ENCODE measurements at regions not wholly inside any gene's neighbourhood (a gene's known extent, or its start where the extent isn't known, plus 50 kb on each side); places are given as distances from the start of the nearest gene placed in this dataset.

DNA sequence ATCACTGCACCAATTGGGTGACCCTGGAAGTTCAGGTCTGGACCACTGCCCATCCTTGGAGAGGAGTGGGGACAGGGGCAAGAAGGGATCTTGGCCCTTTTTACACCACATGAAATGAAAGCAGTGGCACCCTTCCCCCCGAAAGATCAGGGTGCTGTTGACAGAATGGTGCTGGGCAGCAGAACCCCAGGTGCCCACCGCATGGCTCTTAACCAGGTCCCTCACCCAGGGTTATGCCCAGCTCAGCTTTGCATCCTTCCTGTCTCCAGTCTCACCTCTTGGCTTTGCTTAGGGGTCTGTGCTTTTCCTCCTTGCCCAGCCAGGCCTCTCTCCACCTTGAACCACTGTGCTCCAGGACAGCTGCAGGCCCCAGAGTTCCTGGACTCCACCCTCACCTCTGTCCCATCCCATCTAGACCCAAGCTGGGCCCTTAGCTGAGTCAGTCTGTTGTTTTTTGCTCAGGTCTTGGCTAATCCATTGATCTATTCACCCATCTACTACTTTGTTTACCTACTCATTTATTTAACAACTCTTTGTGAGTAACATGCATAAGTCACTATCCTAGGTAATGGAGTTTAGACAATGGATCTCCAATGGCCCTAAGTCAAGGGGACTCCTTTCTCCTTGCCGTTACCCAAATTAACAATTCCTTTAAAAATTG lies 77.1 kb upstream of the PRR23E start:
- H4K20me1 ChIP-seq (ENCODE audit: low read depth, low read length), result no peaks in the 10 kb centered on the region
- H2AFZ ChIP-seq (ENCODE audit: low read depth, low read length, severe bottlenecking), result no peak overlapping the region
- no peaks in the 10 kb centered on the region for H3K9me2 ChIP-seq (replicated peaks; ENCODE audit: insufficient read depth, low read length)
- no peaks in the 10 kb centered on the region for H3K79me2 ChIP-seq (ENCODE audit: insufficient read depth, low read length)
- H3K4me2 ChIP-seq (ENCODE audit: low read depth, low read length, poor library complexity, severe bottlenecking), result no peak overlapping the region
- TF ChIP-seq, protein P1, sequence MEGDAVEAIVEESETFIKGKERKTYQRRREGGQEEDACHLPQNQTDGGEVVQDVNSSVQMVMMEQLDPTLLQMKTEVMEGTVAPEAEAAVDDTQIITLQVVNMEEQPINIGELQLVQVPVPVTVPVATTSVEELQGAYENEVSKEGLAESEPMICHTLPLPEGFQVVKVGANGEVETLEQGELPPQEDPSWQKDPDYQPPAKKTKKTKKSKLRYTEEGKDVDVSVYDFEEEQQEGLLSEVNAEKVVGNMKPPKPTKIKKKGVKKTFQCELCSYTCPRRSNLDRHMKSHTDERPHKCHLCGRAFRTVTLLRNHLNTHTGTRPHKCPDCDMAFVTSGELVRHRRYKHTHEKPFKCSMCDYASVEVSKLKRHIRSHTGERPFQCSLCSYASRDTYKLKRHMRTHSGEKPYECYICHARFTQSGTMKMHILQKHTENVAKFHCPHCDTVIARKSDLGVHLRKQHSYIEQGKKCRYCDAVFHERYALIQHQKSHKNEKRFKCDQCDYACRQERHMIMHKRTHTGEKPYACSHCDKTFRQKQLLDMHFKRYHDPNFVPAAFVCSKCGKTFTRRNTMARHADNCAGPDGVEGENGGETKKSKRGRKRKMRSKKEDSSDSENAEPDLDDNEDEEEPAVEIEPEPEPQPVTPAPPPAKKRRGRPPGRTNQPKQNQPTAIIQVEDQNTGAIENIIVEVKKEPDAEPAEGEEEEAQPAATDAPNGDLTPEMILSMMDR (IDR thresholded peaks at IDR 0.05; ENCODE audit: insufficient read depth, low read length, poor library complexity, severe bottlenecking), result no peak
- no peak for TF ChIP-seq EZH2phosphoT487 (conservative IDR thresholded peaks at IDR 0.05; ENCODE audit: low read length)
- H3K9ac ChIP-seq (ENCODE audit: low read length), result no peak overlapping the region
- H3F3A ChIP-seq (ENCODE audit: insufficient read depth), result no peaks in the 10 kb centered on the region
- H3K27ac ChIP-seq (ENCODE audit: low read depth, low read length), result no peak overlapping the region
- no peaks in the 10 kb centered on the region for H3K36me3 ChIP-seq (ENCODE audit: low read length)
- no peak overlapping the region for H3K4me3 ChIP-seq (ENCODE audit: insufficient read depth, low read length, poor library complexity, severe bottlenecking)
- no peaks in the 10 kb centered on the region for H3K27me3 ChIP-seq (ENCODE audit: low read length)
- peaks cover 17% of the 10 kb centered on the region for H3K9me3 ChIP-seq (ENCODE audit: insufficient read depth, low read length)

DNA sequence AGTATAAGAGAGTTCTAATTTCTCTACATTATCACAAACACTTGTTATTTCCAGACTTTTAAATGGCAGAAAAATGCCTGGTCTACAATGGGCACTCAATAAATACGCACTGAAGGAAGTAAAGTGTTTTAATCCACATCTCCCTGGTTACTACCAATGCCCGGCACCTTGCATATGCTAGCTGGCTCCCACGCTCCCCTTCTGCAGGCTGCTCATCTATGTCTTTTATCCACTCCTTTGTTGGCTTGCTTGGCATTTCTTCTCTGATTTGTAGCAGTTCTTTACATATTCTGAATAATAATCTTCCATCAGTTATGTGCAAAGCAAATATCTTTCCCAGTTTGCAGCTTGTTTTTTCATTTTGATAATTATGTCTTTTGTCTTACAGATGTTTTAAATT lies 74.6 kb upstream of the PRR23E start:
- Histone ChIP-seq H3K9me2 (replicated peaks; ENCODE audit: insufficient read depth, low read length) (no peaks in the 10 kb centered on the region), H2AFZ (ENCODE audit: low read depth, low read length, severe bottlenecking) (no peak overlapping the region), H3F3A (ENCODE audit: insufficient read depth) (no peaks in the 10 kb centered on the region), H3K27me3 (ENCODE audit: low read length) (no peaks in the 10 kb centered on the region), H3K79me2 (ENCODE audit: insufficient read depth, low read length) (no peaks in the 10 kb centered on the region), H3K9ac (ENCODE audit: low read length) (no peak overlapping the region), H3K4me2 (ENCODE audit: low read depth, low read length, poor library complexity, severe bottlenecking) (no peak overlapping the region), H4K20me1 (ENCODE audit: low read depth, low read length) (no peaks in the 10 kb centered on the region), H3K4me3 (ENCODE audit: insufficient read depth, low read length, poor library complexity, severe bottlenecking) (no peak overlapping the region), H3K36me3 (ENCODE audit: low read length) (no peaks in the 10 kb centered on the region), H3K9me3 (ENCODE audit: insufficient read depth, low read length) (no peaks in the 10 kb centered on the region), H3K27ac (ENCODE audit: low read depth, low read length) (no peak overlapping the region)
- TF ChIP-seq, protein P1 (IDR thresholded peaks at IDR 0.05; ENCODE audit: insufficient read depth, low read length, poor library complexity, severe bottlenecking), result no peak

DNA sequence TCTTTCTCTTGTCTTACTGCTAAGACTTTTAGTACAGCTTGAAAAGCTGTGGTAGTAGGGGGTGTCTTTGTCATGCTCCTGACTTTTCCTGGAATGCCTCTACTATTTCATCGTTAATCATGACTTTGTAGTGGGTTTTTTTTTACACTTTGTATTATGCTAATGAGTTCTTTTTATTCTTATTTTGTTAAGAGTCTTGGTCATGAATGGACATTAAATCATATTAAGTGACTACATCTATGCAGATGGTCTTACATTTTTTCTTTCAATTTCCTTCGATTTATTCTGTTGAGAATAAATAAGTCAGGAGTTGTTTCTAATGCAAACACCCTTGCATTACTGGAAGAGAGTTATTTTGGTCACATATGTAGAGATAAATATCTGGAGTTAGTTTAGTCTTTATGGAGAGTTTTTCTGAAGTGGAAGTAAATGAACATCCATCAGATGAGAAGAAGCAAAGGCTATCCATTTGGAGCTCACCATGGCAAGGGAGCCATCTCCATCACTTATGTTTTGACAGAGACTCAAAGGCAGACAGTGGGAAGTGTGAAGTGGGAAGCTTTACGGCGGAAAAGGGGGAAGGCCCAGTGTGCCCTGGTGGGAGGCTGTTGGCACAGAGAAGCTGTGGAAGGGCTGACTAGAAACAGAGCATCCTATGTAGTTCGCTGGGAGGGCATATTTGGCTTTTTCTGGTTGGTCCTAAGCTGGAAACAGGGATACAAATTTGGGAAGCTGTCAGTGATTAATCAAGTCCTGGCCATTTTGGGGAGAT lies 73.1 kb upstream of the PRR23E start:
- no peaks in the 10 kb centered on the region for H3K36me3 ChIP-seq (ENCODE audit: low read length)
- no peaks in the 10 kb centered on the region for H3K27me3 ChIP-seq (ENCODE audit: low read length)
- H3K4me3 ChIP-seq (ENCODE audit: insufficient read depth, low read length, poor library complexity, severe bottlenecking), result no peak overlapping the region
- no peaks in the 10 kb centered on the region for H3K79me2 ChIP-seq (ENCODE audit: insufficient read depth, low read length)
- no peaks in the 10 kb centered on the region for H3K9me2 ChIP-seq (replicated peaks; ENCODE audit: insufficient read depth, low read length)
- H3K9ac ChIP-seq (ENCODE audit: low read length), result no peak overlapping the region
- H3K27ac ChIP-seq (ENCODE audit: low read depth, low read length), result no peak overlapping the region
- no peaks in the 10 kb centered on the region for H4K20me1 ChIP-seq (ENCODE audit: low read depth, low read length)
- H3K4me2 ChIP-seq (ENCODE audit: low read depth, low read length, poor library complexity, severe bottlenecking), result no peak overlapping the region
- no peaks in the 10 kb centered on the region for H3K9me3 ChIP-seq (ENCODE audit: insufficient read depth, low read length)
- no peaks in the 10 kb centered on the region for H3F3A ChIP-seq (ENCODE audit: insufficient read depth)
- TF ChIP-seq, protein P1 (IDR thresholded peaks at IDR 0.05; ENCODE audit: insufficient read depth, low read length, poor library complexity, severe bottlenecking), result no peak
- no peak for TF ChIP-seq EZH2phosphoT487 (conservative IDR thresholded peaks at IDR 0.05; ENCODE audit: low read length)
- H2AFZ ChIP-seq (ENCODE audit: low read depth, low read length, severe bottlenecking), result no peak overlapping the region

Measured in SU-DHL-6 (cell line).